ENCODE measurements at regions not wholly inside any gene's neighbourhood (a gene's known extent, or its start where the extent isn't known, plus 50 kb on each side); places are given as distances from the start of the nearest gene placed in this dataset.

DNA sequence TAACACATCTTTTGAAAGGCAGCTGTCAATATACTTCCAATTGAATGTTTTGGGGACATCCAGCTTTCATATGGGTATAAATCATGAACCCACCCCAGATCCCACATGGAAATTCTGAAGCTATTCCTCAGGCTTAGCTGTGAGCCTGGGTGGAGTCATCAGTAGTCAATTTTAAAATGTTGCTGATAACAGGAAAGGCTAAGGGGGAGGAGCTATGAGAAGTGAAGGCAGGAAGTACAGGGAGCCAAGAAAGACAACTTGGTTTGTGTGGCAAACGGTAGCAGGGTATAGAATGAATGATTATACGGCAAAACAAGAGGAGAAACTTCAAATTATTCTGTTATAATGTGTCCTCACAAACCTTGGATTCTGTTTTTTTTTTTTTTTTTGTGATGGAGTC is 108.6 kb downstream of the QPCT start:
- ATAC-seq (ENCODE audit: low read depth): no peak
- Histone ChIP-seq H2AK9ac (replicated peaks; ENCODE audit: low read depth, low read length, poor library complexity) (no peak overlapping the region), H3K79me1 (ENCODE audit: low read depth in 1 of 2, low read length in 2 of 2) (no peaks in the 10 kb centered on the region; a peak in 1 of 4 replicates), H2BK20ac (ENCODE audit: low read depth, low read length) (no peak overlapping the region), H3K9me3 (ENCODE audit: control insufficient read depth, insufficient read depth, low read length) (no peaks in the 10 kb centered on the region), H2AFZ (replicated peaks; ENCODE audit: low read length, poor library complexity) (no peak overlapping the region), H2BK15ac (ENCODE audit: low read depth, low read length) (no peak overlapping the region), H3K56ac (ENCODE audit: extremely low read depth, insufficient read depth, low read length) (no peak overlapping the region), H3K4me2 (ENCODE audit: low read depth, low read length) (no peak overlapping the region), H3K14ac (replicated peaks; ENCODE audit: low read depth, low read length) (no peak overlapping the region), H3K9ac (ENCODE audit: low read depth, low read length) (no peak overlapping the region), H3K27me3 (ENCODE audit: control insufficient read depth, insufficient read depth, low read length) (no peaks in the 10 kb centered on the region; the same call in 1 of the 2 replicates), H3K18ac (ENCODE audit: low read depth, low read length) (no peak overlapping the region), H4K8ac (ENCODE audit: low read depth in 2 of 2, low read length in 2 of 2) (no peak overlapping the region), H3K23ac (ENCODE audit: low read depth, low read length) (no peak overlapping the region), H4K5ac (ENCODE audit: low read depth, low read length) (no peak overlapping the region), H2BK5ac (ENCODE audit: low read depth, low read length, poor library complexity, severe bottlenecking) (no peak overlapping the region), H3K4me3 (ENCODE audit: insufficient read depth, low read depth, low read length) (no peak overlapping the region), H3K9me1 (ENCODE audit: insufficient read depth, low read length) (peaks cover 7% of the 10 kb centered on the region; the same call in 1 of the 2 replicates), H3K4me1 (ENCODE audit: control insufficient read depth, insufficient read depth, low read length) (peaks cover 13% of the 10 kb centered on the region), H3K4ac (ENCODE audit: low read depth, low read length) (no peak overlapping the region), H2BK120ac (ENCODE audit: low read depth, low read length) (no peak overlapping the region), H3K27ac (ENCODE audit: insufficient read depth, low read length) (no peak overlapping the region), H3K36me3 (ENCODE audit: control insufficient read depth, insufficient read depth, low read length) (no peaks in the 10 kb centered on the region), H2AK5ac (ENCODE audit: low read depth, low read length) (no peak overlapping the region), H4K20me1 (ENCODE audit: insufficient read depth, low read length) (no peaks in the 10 kb centered on the region), H4K91ac (ENCODE audit: insufficient read depth, low read depth, low read length) (no peak overlapping the region)
- no peak for DNase-seq
- ChIA-PET POLR2A (ENCODE audit: unreplicated experiment) (no interaction called here), CTCF (no interaction called here)
- no TSS peak for BruUV-seq (replicated peaks)
- no peak for TF ChIP-seq RCOR1 (IDR thresholded peaks at IDR 0.05; ENCODE audit: insufficient replicate concordance, low read length)
- no peak for TF ChIP-seq RAD21 (IDR thresholded peaks at IDR 0.05; ENCODE audit: low read length)
- TF ChIP-seq, protein P1, sequence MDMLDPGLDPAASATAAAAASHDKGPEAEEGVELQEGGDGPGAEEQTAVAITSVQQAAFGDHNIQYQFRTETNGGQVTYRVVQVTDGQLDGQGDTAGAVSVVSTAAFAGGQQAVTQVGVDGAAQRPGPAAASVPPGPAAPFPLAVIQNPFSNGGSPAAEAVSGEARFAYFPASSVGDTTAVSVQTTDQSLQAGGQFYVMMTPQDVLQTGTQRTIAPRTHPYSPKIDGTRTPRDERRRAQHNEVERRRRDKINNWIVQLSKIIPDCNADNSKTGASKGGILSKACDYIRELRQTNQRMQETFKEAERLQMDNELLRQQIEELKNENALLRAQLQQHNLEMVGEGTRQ (IDR thresholded peaks at IDR 0.05; ENCODE audit: low read depth, low read length): no peak
- no peak for TF ChIP-seq BHLHE40 (IDR thresholded peaks at IDR 0.05; ENCODE audit: low read depth, low read length)
- TF ChIP-seq SMC3 (IDR thresholded peaks at IDR 0.05; ENCODE audit: low read depth, low read length): no peak
- TF ChIP-seq, protein P2, sequence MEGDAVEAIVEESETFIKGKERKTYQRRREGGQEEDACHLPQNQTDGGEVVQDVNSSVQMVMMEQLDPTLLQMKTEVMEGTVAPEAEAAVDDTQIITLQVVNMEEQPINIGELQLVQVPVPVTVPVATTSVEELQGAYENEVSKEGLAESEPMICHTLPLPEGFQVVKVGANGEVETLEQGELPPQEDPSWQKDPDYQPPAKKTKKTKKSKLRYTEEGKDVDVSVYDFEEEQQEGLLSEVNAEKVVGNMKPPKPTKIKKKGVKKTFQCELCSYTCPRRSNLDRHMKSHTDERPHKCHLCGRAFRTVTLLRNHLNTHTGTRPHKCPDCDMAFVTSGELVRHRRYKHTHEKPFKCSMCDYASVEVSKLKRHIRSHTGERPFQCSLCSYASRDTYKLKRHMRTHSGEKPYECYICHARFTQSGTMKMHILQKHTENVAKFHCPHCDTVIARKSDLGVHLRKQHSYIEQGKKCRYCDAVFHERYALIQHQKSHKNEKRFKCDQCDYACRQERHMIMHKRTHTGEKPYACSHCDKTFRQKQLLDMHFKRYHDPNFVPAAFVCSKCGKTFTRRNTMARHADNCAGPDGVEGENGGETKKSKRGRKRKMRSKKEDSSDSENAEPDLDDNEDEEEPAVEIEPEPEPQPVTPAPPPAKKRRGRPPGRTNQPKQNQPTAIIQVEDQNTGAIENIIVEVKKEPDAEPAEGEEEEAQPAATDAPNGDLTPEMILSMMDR (conservative IDR thresholded peaks at IDR 0.05; ENCODE audit: low read depth, low read length): no peak
- TF ChIP-seq NFE2L2 (IDR thresholded peaks at IDR 0.05; ENCODE audit: low read depth, low read length): no peak
- TF ChIP-seq, protein P3, sequence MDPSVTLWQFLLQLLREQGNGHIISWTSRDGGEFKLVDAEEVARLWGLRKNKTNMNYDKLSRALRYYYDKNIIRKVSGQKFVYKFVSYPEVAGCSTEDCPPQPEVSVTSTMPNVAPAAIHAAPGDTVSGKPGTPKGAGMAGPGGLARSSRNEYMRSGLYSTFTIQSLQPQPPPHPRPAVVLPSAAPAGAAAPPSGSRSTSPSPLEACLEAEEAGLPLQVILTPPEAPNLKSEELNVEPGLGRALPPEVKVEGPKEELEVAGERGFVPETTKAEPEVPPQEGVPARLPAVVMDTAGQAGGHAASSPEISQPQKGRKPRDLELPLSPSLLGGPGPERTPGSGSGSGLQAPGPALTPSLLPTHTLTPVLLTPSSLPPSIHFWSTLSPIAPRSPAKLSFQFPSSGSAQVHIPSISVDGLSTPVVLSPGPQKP (IDR thresholded peaks at IDR 0.05; ENCODE audit: borderline replicate concordance, low read depth, low read length): no peak
- in situ Hi-C loops (cut with MboI; ENCODE audit: low sequenced_read_pairs): no loop called here
- dilution Hi-C loops (cut with HindIII; ENCODE audit: low sequenced_read_pairs, unreplicated experiment): no loop called here
- WGBS, 2 experiments (ENCODE audit: extremely low coverage in 2 of 2, insufficient read length in 1 of 2): no CpG with 5 or more reads among the region's 2 CpGs
- intact Hi-C loops (cut with micrococcal nuclease): no loop called here

Measured in IMR-90 (cell line).